Stimulated activated naive B cell treated with anti-CD40 and anti-IgM and Interleukin-4, amounts not matched to agents 10 μg/mL and 1 μg/mL and 100 μg/mL, for 72 hours (primary cell): ENCODE measurements at regions not wholly inside any gene's neighbourhood (a gene's known extent, or its start where the extent isn't known, plus 50 kb on each side); places are given as distances from the start of the nearest gene placed in this dataset.

Experiments used
- ATAC-seq, 2 donors: fragments of 150-1000 bp; cut with Tn5 transposase; replicated peaks; 2 replicates each; pipeline ENCODE4 v1.10.0; 2021; ENCODE audit warnings: moderate library complexity in 1 of 2
- DNase-seq: peaks from one replicate; pipeline ENCODE4 v3.0.0; 2021
- H3K27ac Mint-ChIP-seq: one replicate; pipeline ENCODE4 v1.8.0; 2022; ENCODE audit warnings: mild to moderate bottlenecking, mixed read lengths
- H3K27me3 Mint-ChIP-seq, 2 donors: one replicate each; pipeline ENCODE4 v1.8.0; 2022; ENCODE audit warnings: mixed read lengths in 2 of 2
- H3K36me3 Mint-ChIP-seq, 2 donors: one replicate each; pipeline ENCODE4 v1.8.0; 2022; ENCODE audit warnings: mixed read lengths in 2 of 2, mild to moderate bottlenecking in 1 of 2
- H3K4me1 Mint-ChIP-seq, 2 donors: one replicate each; pipeline ENCODE4 v1.8.0; 2022; ENCODE audit warnings: mixed read lengths in 2 of 2, mild to moderate bottlenecking in 1 of 2
- H3K4me3 Mint-ChIP-seq, 2 donors: one replicate each; pipeline ENCODE4 v1.8.0; 2022; ENCODE audit warnings: mild to moderate bottlenecking in 2 of 2, mixed read lengths in 2 of 2, moderate library complexity in 1 of 2
- H3K9me3 Mint-ChIP-seq, 2 donors: one replicate each; pipeline ENCODE4 v1.8.0; 2022; ENCODE audit warnings: mixed read lengths in 2 of 2, mild to moderate bottlenecking in 1 of 2

DNA sequence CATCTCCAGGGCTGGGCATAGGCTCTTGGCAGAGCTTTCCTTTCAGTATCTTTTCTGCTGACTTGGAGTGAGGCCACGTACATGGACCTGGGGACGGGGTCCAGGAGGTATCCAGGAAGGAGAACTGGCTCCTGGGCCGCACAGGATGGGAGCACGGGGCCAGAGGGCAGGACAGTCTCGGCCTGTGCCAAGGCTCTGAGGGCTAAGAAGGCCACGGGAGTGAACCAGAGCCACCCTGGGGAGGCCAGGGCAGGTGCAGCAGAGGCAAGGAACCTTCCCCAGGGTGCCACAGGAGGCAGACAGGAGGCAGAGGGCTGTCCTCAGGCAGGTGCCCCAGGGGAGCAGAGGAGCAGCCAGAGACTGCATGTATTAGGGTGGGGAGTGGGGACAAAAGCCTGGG, 50.3 kb downstream of the PLXNA1 start:
- no peak for ATAC-seq
- Mint-ChIP-seq H3K9me3 (no peaks in the 10 kb centered on the region), H3K36me3 (peaks cover 27 to 36% of the 10 kb centered on the region in 2 donors), H3K27me3 (no peaks in the 10 kb centered on the region), H3K4me1 (no peaks in the 10 kb centered on the region), H3K27ac (peak overlapping the region; percentile 80), H3K4me3 (no peak overlapping the region)
- no peak for DNase-seq

DNA sequence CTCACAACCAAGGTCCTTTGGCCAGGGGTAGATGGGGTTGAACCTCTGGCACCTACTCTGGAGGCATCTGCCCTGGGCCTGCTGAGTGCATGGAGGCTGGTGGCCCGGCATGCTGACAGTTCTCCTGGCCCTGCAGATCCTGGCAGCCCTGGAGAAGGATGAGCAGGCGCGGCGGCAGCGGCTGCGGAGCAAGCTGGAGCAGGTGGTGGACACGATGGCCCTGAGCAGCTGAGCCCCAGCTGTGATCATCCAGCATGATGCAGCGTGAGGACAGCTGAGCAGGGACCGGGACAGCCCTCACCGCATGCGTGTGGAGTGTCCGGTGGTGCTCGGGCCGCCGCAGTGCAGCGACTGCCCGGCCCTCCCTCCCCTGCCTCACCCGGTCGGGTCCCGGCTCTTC, 50.9 kb downstream of the PLXNA1 start:
- H3K4me3 Mint-ChIP-seq: no peak overlapping the region
- peaks cover 0 to 3% of the 10 kb centered on the region in 2 donors for H3K27me3 Mint-ChIP-seq
- H3K9me3 Mint-ChIP-seq: no peaks in the 10 kb centered on the region
- no peak overlapping the region for H3K27ac Mint-ChIP-seq
- ATAC-seq (no peak), DNase-seq (no peak)
- peaks cover 24 to 32% of the 10 kb centered on the region in 2 donors for H3K36me3 Mint-ChIP-seq
- H3K4me1 Mint-ChIP-seq: no peaks in the 10 kb centered on the region

DNA sequence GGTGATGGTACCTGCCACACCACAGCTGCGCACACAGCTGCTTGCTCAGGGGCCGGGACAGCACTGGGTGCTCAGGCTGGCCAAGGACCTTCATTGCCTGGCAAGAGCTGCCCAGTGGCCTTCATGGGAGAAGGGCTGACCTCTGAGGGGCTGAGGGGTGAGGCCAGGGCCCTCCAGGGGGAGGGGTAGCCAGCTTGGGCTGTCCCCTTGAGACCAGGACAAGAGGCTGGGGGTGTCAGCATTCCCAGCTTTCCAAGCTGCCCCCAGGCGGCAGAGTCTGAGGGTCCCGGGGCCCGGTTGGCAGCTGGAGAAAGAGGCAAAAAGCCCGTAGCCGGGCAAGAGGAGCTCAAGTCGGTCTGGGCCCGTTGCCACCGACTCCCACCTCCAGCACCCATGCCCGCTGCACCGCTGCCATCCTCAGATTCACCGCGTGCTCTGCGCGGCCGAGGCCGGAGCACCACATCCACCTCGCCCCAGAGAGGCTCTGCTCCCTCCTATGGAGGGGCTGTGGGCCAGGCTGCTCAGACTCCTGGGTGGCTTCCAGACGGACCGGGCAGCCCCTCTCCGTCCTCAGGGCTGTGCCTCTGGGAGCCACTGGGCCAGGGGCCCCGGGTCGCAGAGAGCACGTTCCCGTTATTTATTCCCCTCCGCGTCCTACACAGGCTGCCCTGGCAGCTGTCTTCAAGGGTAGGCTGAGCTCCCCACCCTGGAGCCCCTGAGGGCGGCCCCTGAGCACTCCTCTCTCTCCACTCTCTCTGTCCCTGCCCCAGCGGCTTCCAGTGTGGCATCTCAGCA, 51.5 kb downstream of the PLXNA1 start:
- ATAC-seq: no peak
- Mint-ChIP-seq H3K4me3 (no peak overlapping the region), H3K27me3 (peaks cover 0 to 6% of the 10 kb centered on the region in 2 donors), H3K36me3 (peaks cover 20 to 28% of the 10 kb centered on the region in 2 donors), H3K27ac (no peak overlapping the region), H3K9me3 (no peaks in the 10 kb centered on the region), H3K4me1 (no peaks in the 10 kb centered on the region)
- no peak for DNase-seq

DNA sequence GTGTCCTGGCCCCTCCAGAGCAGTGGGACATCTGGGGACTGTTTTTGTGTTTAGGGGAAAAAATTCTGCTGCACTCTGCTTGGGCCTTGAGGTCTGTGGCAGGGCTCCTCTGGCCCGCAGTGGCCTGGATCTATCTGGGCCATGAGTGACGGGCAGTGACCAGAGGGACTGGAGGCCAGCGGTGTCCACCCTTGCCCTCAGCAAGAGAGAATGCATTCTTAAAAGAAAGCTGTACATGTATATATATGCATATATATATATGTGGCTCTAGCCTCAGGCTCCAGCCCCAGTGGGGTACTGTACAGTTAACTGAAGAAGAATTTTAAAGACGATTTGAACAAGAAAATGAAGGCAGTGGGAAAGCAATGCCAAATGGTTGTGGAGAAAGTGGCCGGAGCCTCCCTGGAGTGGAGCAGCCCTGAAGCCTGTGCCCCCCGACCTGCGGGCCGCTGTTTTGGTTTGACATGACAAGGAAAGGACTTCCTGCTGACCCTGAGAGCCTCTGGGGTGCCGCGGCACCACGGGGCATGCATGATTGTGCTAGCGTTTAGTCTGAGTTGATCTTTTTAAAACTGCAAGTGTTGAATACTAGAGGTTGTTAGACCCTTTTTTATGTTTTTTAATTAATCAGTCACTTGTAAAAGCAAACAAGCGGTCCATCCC, 52.2 kb downstream of the PLXNA1 start:
- no peaks in the 10 kb centered on the region for H3K9me3 Mint-ChIP-seq
- H3K27me3 Mint-ChIP-seq: peaks cover 6% of the 10 kb centered on the region in 2 donors
- ATAC-seq (no peak), DNase-seq (no peak)
- no peak overlapping the region for H3K27ac Mint-ChIP-seq
- H3K4me3 Mint-ChIP-seq: no peak overlapping the region
- no peaks in the 10 kb centered on the region for H3K4me1 Mint-ChIP-seq
- H3K36me3 Mint-ChIP-seq: peaks cover 20 to 28% of the 10 kb centered on the region in 2 donors

DNA sequence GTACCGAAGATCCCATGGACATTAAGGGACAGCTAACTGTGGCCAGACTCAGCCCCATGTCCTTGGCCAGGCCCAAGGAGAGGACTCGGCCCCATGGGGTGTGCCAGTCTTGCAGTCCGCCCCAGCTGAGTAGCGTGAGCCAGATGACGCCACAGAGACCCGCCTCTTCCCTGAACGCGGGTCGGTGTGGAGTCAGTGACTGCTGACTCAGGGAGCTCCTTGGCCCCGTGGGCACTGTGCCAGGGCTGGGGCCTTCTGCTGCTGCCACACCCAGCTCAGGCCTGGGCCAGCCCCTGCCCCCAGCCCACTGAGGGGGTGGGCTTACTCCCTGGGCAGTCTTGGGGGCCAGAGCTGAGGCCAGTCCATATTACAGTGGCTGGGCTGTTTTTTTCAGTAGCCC, 52.8 kb downstream of the PLXNA1 start:
- Mint-ChIP-seq H3K4me1 (no peaks in the 10 kb centered on the region), H3K27ac (no peak overlapping the region), H3K4me3 (no peak overlapping the region), H3K36me3 (peaks cover 20 to 28% of the 10 kb centered on the region in 2 donors), H3K27me3 (peaks cover 6 to 11% of the 10 kb centered on the region in 2 donors), H3K9me3 (no peaks in the 10 kb centered on the region)
- DNase-seq (no peak), ATAC-seq (no peak)

DNA sequence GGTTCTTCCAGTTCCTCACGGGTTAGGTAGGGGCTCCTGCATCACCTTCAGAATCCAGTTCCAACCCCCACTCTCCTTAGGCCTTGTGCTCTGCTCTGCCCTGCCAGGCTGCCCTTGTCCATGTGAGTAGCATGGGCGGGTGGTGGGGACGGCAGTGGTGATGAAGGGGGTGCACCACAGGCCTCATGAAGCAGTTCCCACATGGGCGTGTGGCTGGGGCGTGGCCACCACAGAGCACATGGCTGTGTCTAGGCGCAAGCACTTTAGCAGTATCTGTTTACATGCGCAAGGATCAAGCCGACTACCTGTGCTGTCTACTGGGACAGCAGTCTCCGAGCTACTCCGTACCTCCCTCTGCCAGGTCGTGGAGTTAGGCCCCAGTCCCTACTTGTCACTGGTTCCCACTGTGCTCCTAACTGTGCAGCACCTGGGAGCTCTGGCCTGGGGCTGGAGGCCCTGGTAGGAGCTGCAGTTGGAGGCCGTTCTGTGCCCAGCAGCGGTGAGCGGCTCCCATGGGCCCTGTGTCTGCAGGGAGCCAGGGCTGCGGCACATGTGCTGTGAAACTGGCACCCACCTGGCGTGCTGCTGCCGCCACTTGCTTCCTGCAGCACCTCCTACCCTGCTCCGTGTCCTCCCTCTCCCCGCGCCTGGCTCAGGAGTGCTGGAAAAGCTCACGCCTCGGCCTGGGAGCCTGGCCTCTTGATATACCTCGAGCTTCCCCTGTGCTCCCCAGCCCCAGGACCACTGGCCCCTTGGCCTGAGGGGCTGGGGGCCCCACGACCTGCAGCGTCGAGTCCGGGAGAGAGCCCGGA, 53.5 kb downstream of the PLXNA1 start:
- DNase-seq: no peak
- peaks cover 6 to 11% of the 10 kb centered on the region in 2 donors for H3K27me3 Mint-ChIP-seq
- ATAC-seq: no peak
- H3K36me3 Mint-ChIP-seq: peaks cover 15 to 26% of the 10 kb centered on the region in 2 donors
- no peak overlapping the region for H3K4me3 Mint-ChIP-seq
- H3K27ac Mint-ChIP-seq: no peak overlapping the region
- H3K9me3 Mint-ChIP-seq: no peaks in the 10 kb centered on the region
- no peaks in the 10 kb centered on the region for H3K4me1 Mint-ChIP-seq

DNA sequence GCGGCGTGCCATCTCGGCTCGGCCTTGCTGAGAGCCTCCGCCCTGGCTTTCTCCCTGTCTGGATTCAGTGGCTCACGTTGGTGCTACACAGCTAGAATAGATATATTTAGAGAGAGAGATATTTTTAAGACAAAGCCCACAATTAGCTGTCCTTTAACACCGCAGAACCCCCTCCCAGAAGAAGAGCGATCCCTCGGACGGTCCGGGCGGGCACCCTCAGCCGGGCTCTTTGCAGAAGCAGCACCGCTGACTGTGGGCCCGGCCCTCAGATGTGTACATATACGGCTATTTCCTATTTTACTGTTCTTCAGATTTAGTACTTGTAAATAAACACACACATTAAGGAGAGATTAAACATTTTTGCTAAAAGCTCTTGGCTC, 54.1 kb downstream of the PLXNA1 start:
- peaks cover 11 to 20% of the 10 kb centered on the region in 2 donors for H3K36me3 Mint-ChIP-seq
- DNase-seq (no peak), ATAC-seq (no peak)
- peaks cover 6 to 11% of the 10 kb centered on the region in 2 donors for H3K27me3 Mint-ChIP-seq
- no peak overlapping the region for H3K4me3 Mint-ChIP-seq
- H3K27ac Mint-ChIP-seq: no peak overlapping the region
- H3K4me1 Mint-ChIP-seq: no peaks in the 10 kb centered on the region
- H3K9me3 Mint-ChIP-seq: no peaks in the 10 kb centered on the region

DNA sequence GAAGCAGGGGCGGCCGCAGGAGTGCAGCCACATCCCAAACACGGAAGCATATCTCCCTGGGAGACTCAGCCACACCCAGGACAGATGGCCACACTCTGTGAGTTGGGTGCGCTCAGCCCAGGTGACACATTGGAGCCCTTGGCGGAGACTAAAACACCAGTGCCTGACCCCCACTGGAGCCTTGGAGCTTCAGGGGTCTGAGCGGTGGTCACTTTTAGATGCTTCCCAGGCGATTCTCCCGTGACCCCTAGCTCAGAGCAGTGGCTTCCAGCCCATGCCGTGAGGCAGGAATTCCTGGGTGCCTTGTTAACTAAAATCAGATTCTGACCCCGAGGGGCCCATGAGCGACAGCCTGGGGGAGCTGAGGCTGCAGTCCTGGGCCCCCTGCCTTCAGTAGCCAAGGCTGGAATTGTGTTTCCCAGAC, 54.5 kb downstream of the PLXNA1 start:
- Mint-ChIP-seq H3K27ac (no peak overlapping the region), H3K9me3 (no peaks in the 10 kb centered on the region), H3K27me3 (peaks cover 6 to 11% of the 10 kb centered on the region in 2 donors), H3K4me3 (no peak overlapping the region), H3K4me1 (no peaks in the 10 kb centered on the region), H3K36me3 (peaks cover 11 to 18% of the 10 kb centered on the region in 2 donors)
- no peak for DNase-seq
- ATAC-seq: no peak

DNA sequence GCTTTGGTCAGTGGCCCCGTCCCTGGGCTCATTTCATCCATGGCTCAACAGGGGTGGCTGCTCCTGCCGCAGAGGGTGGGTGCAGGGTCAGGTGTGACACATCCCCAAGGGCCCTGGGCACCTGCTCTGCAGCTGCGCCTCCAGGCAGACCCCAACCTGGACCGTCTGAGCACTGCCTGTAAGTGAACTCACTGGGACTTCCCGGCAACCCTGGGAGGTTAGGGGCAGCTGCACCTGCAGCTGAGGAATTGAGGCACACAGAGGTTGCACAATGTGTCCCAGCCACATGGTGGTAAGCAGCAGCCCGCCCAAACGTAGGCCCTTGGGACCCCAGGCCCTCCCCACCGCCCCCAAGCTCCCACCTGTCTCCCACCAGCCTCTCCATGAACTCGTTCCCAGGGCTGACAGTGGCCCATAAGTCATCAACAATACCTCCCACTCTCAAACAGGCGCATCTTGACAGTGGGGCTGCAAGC, 55.1 kb downstream of the PLXNA1 start:
- Mint-ChIP-seq H3K9me3 (no peaks in the 10 kb centered on the region), H3K4me3 (no peak overlapping the region)

DNA sequence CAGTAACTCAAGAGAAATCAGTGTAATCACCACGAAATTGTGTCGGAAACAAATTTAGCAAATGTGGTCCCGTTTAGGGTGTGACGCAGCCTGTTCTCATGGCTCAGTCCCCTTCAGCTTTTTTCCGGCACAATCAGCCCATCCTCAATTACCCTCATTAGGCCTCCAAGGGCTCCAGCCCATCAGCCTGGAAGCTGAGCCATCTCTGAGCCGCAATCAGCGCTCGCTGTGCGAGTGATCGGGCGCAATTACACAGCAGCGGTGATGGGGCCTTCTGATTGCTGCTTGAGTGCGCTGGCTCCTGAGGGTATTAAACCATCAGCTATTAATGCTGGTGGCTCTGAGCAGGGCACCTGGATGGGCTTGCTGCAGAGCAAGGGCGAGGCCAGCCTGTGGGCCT, 55.6 kb downstream of the PLXNA1 start:
- ATAC-seq (no peak), DNase-seq (no peak)
- H3K36me3 Mint-ChIP-seq: peaks cover 3 to 8% of the 10 kb centered on the region in 2 donors
- H3K4me3 Mint-ChIP-seq: no peak overlapping the region
- H3K4me1 Mint-ChIP-seq: no peaks in the 10 kb centered on the region
- no peak overlapping the region for H3K27ac Mint-ChIP-seq
- H3K27me3 Mint-ChIP-seq: peaks cover 6 to 17% of the 10 kb centered on the region in 2 donors
- no peaks in the 10 kb centered on the region for H3K9me3 Mint-ChIP-seq

More for the DNA sequence above, 55.1 kb downstream of the PLXNA1 start:
- Mint-ChIP-seq H3K4me1 (no peaks in the 10 kb centered on the region), H3K27ac (no peak overlapping the region), H3K36me3 (peaks cover 6 to 12% of the 10 kb centered on the region in 2 donors), H3K27me3 (peaks cover 6 to 12% of the 10 kb centered on the region in 2 donors)
- no peak for ATAC-seq
- no peak for DNase-seq

DNA sequence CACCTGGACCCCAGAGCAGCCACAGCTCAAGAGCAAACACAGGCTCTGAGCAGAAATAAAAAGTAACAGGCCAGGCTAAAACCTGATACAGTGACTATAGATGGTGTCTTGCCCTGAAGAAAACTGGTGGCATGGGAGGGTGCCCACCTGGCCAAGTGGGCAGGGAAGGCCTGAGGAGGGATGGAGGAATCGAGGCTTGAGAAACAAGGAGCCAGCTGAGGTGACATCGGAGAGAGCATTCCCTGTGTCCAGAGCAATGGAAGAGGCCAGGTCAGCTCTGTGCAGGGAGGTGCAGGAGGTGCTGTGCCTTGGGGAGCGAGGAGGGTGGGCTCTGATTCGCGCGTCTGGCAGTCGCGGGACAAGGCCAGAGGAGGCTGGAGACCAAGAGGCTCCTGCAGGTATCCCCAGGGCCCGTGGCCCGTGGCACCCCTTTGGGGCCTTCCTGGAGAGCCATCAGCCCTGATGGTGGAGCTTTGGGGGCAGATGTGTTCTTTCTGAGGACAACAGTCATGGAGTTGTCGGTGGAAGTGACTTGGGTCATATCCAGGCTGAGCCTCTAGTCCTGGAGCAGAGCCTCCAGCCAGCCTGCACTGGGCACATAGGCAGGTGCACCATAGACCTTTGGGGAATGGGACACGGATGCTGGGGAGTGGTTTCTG, 56.1 kb downstream of the PLXNA1 start:
- peaks cover 3 to 4% of the 10 kb centered on the region in 2 donors for H3K36me3 Mint-ChIP-seq

DNA sequence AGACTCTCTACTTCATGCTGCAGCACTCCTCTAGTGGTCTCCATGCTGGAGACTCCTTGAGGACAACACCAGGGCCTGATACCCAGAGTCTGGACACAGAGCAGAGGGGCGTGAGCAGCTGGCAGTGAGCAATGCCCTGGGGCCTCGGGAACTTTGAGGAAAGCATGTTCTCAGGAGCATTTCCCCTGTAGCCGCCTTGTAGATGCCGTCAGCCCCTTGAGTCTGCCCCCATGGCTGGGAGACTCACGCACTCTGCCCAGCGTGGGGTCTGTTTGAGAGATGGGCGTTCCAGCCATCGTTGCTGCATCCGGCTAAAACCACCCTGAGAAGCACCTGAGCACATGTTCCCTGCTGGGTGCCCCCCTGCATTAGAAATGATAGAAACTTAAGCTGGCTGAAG, 56.8 kb downstream of the PLXNA1 start:
- H3K27ac Mint-ChIP-seq: no peak overlapping the region
- no peak overlapping the region for H3K4me3 Mint-ChIP-seq
- H3K9me3 Mint-ChIP-seq: no peaks in the 10 kb centered on the region
- no peaks in the 10 kb centered on the region for H3K4me1 Mint-ChIP-seq
- H3K27me3 Mint-ChIP-seq: peaks cover 9 to 25% of the 10 kb centered on the region in 2 donors
- no peak for DNase-seq
- H3K36me3 Mint-ChIP-seq: peaks cover 1 to 3% of the 10 kb centered on the region in 2 donors
- ATAC-seq: no peak

More for the DNA sequence above, 56.1 kb downstream of the PLXNA1 start:
- peaks cover 6 to 21% of the 10 kb centered on the region in 2 donors for H3K27me3 Mint-ChIP-seq
- H3K27ac Mint-ChIP-seq: no peak overlapping the region
- DNase-seq (no peak), ATAC-seq (peak in 1 of 2 donors; percentile 12)
- H3K9me3 Mint-ChIP-seq: no peaks in the 10 kb centered on the region
- H3K4me3 Mint-ChIP-seq: peak overlapping the region in 1 of 2 donors; percentile 11
- H3K4me1 Mint-ChIP-seq: no peaks in the 10 kb centered on the region

DNA sequence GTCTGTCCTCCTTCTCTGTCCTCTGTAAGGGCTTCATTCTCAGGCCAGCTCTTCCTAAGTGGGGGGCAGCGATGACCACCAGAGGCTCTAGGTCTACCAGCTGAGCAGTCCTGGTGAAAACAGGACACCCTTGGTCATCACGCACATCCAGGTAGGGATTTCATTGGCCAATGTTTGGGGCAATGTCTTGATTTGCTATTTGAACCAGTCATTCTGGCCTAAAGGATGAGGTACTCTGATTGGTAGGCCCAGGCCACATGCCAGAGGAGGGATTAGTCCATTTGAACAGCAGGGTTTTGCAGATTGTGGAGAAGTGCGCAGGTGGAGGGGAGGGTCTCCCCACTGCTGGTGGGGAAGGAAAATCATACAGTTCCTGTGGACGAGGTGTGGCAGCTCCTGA, 57.3 kb downstream of the PLXNA1 start:
- ATAC-seq (no peak), DNase-seq (no peak)
- Mint-ChIP-seq H3K4me1 (no peaks in the 10 kb centered on the region), H3K9me3 (no peaks in the 10 kb centered on the region), H3K27me3 (peaks cover 9 to 29% of the 10 kb centered on the region in 2 donors), H3K4me3 (no peak overlapping the region), H3K36me3 (no peaks in the 10 kb centered on the region), H3K27ac (no peak overlapping the region)
